H1 (cell line): ENCODE measurements at regions not wholly inside any gene's neighbourhood (a gene's known extent, or its start where the extent isn't known, plus 50 kb on each side); places are given as distances from the start of the nearest gene placed in this dataset.

Experiments used
- CTCF ChIA-PET: fragments of 300-600 bp; sonication (Branson Sonifier 250); formaldehyde crosslinking; loops from one replicate; lab custom pipeline; 2021; ENCODE audit not compliant: partially characterized antibody; lab: Charles Lee
- POLR2A ChIA-PET: fragments of 300-600 bp; sonication (Branson Sonifier 250); formaldehyde crosslinking; loops from one replicate; lab custom pipeline; 2021; ENCODE audit warnings: inconsistent platforms; ENCODE audit not compliant: partially characterized antibody; lab: Charles Lee
- DNase-seq, 2 experiments: peaks; one replicate each; pipeline versions ENCODE4 v3.0.0 to v3.0.0-alpha.2; 2010 to 2022; ENCODE audit warnings: low spot score in 2 of 2, low read depth in 1 of 2, mixed read lengths in 1 of 2
- FAIRE-seq: peaks from 2 replicates; lab custom pipeline; 2011; peaks lifted over from hg19 to GRCh38; lab: Jason Lieb, UNC
- H2AFZ ChIP-seq: 2 replicates; pipeline ENCODE4 v1.8.1; 2012; ENCODE audit warnings: low read length, inconsistent platforms
- H2AK5ac ChIP-seq: 2 replicates; pipeline ENCODE4 v1.6.1; 2013; ENCODE audit warnings: low read depth, low read length
- H2BK120ac ChIP-seq: replicated peaks from 2 replicates; pipeline ENCODE3; 2013; ENCODE audit warnings: low read depth, low read length, inconsistent platforms
- H2BK12ac ChIP-seq: 2 replicates; pipeline ENCODE4 v1.6.1; 2013; ENCODE audit warnings: low read depth, low read length
- H2BK15ac ChIP-seq: 2 replicates; pipeline ENCODE4 v1.6.1; 2013; ENCODE audit warnings: low read length
- H2BK20ac ChIP-seq: 2 replicates; pipeline ENCODE4 v1.6.1; 2013; ENCODE audit warnings: low read length
- H2BK5ac ChIP-seq: 2 replicates; pipeline ENCODE4 v1.6.1; 2013; ENCODE audit warnings: low read depth, low read length
- H3K14ac ChIP-seq: 2 replicates; pipeline ENCODE4 v1.6.1; 2013; ENCODE audit warnings: inconsistent platforms; ENCODE audit not compliant: insufficient read length
- H3K18ac ChIP-seq: 2 replicates; pipeline ENCODE4 v1.6.1; 2013; ENCODE audit warnings: low read length; ENCODE audit errors: extremely low read depth
- H3K23ac ChIP-seq: 2 replicates; pipeline ENCODE4 v1.6.1; 2013; ENCODE audit warnings: inconsistent platforms; ENCODE audit not compliant: insufficient read length
- H3K23me2 ChIP-seq: 2 replicates; pipeline ENCODE4 v1.6.1; 2013; ENCODE audit warnings: low read depth, low read length
- H3K27ac ChIP-seq: 2 replicates; pipeline ENCODE4 v1.6.1; 2011; ENCODE audit warnings: low read depth, low read length, inconsistent platforms
- H3K27me3 ChIP-seq, 4 experiments: replicated peaks in 1 of 4; 1 replicate in 1 of 4; 2 replicates in 3 of 4; pipeline versions ENCODE4 v1.6.1 to v1.8.1; 2011 to 2013; ENCODE audit warnings: low read length in 3 of 4, mild to moderate bottlenecking in 3 of 4, inconsistent platforms in 2 of 4, mixed read lengths in 2 of 4, moderate library complexity in 1 of 4; ENCODE audit not compliant: control insufficient read depth in 3 of 4, insufficient read depth in 3 of 4; ENCODE audit errors: extremely low read depth in 1 of 4
- H3K36me3 ChIP-seq, 4 experiments: 2 replicates each; pipeline versions ENCODE4 v1.6.1 to v1.8.1; 2011 to 2013; ENCODE audit warnings: mild to moderate bottlenecking in 4 of 4, low read length in 3 of 4, moderate library complexity in 2 of 4, control low read depth in 1 of 4, inconsistent platforms in 1 of 4; ENCODE audit not compliant: insufficient read depth in 4 of 4, control insufficient read depth in 2 of 4
- H3K4ac ChIP-seq: replicated peaks from 2 replicates; pipeline ENCODE3; 2013; ENCODE audit warnings: low read length, low read depth, mixed read lengths, inconsistent platforms; ENCODE audit not compliant: insufficient read length
- H3K4me1 ChIP-seq, 4 experiments: replicated peaks in 1 of 4; 1 replicate in 1 of 4; 2 replicates in 3 of 4; pipeline versions ENCODE4 v1.6.1 to v1.8.1; 2011 to 2013; ENCODE audit warnings: low read length in 3 of 4, inconsistent platforms in 2 of 4, mixed read lengths in 1 of 4; ENCODE audit not compliant: insufficient read depth in 4 of 4, control insufficient read depth in 3 of 4
- H3K4me2 ChIP-seq, 2 experiments: 2 replicates each; pipeline versions ENCODE4 v1.6.1 to v1.8.1; 2011 to 2013; ENCODE audit warnings: low read depth in 2 of 2, low read length in 2 of 2, control low read depth in 1 of 2, inconsistent platforms in 1 of 2, mild to moderate bottlenecking in 1 of 2; ENCODE audit not compliant: insufficient read depth in 1 of 2
- H3K4me3 ChIP-seq, 4 experiments: fragments of 200-600, 300-600 bp in 1 of 4; sonication (generic), shearing (Covaris generic), sonication (Bioruptor Twin) in 1 of 4; 2 replicates each; pipeline versions ENCODE4 v1.5.1 to v1.8.1; 2011 to 2016; ENCODE audit warnings: low read length in 4 of 4, low read depth in 3 of 4, control low read depth in 2 of 4, inconsistent platforms in 2 of 4, mild to moderate bottlenecking in 2 of 4, mixed read lengths in 1 of 4, moderate library complexity in 1 of 4; ENCODE audit not compliant: insufficient read depth in 2 of 4; ENCODE audit errors: extremely low read depth in 1 of 4
- H3K56ac ChIP-seq: replicated peaks from 2 replicates; pipeline ENCODE3; 2013; ENCODE audit warnings: low read depth, mild to moderate bottlenecking, mixed read lengths, low read length, inconsistent platforms; ENCODE audit not compliant: insufficient read length
- H3K79me1 ChIP-seq: 2 replicates; pipeline ENCODE4 v1.6.1; 2013; ENCODE audit warnings: low read depth, low read length, control low read depth
- H3K79me2 ChIP-seq, 2 experiments: 2 replicates each; pipeline versions ENCODE4 v1.6.1 to v1.8.1; 2012 to 2013; ENCODE audit warnings: low read length in 2 of 2, mild to moderate bottlenecking in 2 of 2, inconsistent platforms in 1 of 2; ENCODE audit not compliant: insufficient read depth in 2 of 2, control insufficient read depth in 1 of 2
- H3K9ac ChIP-seq, 4 experiments: replicated peaks in 1 of 4; 1 replicate in 1 of 4; 2 replicates in 3 of 4; pipeline versions ENCODE4 v1.6.1 to v1.8.1; 2011 to 2013; ENCODE audit warnings: low read depth in 3 of 4, low read length in 3 of 4, control low read depth in 2 of 4, mild to moderate bottlenecking in 2 of 4, moderate library complexity in 2 of 4, inconsistent platforms in 1 of 4; ENCODE audit errors: extremely low read depth in 1 of 4
- H3K9me3 ChIP-seq, 2 experiments: 2 replicates each; pipeline versions ENCODE4 v1.6.1 to v1.8.1; 2012 to 2013; ENCODE audit warnings: mild to moderate bottlenecking in 2 of 2, moderate library complexity in 2 of 2, control low read depth in 1 of 2, inconsistent platforms in 1 of 2, low read depth in 1 of 2, low read length in 1 of 2, mixed read lengths in 1 of 2; ENCODE audit not compliant: insufficient read depth in 2 of 2
- H4K20me1 ChIP-seq, 2 experiments: replicated peaks in 1 of 2; 2 replicates each; pipeline versions ENCODE3 to v1.8.1; 2011 to 2013; ENCODE audit warnings: inconsistent platforms in 2 of 2, low read length in 2 of 2, mild to moderate bottlenecking in 1 of 2; ENCODE audit not compliant: insufficient read depth in 2 of 2, control insufficient read depth in 1 of 2
- H4K5ac ChIP-seq: 2 replicates; pipeline ENCODE4 v1.6.1; 2013; ENCODE audit warnings: low read length, low read depth, mixed read lengths, inconsistent platforms; ENCODE audit not compliant: insufficient read length
- H4K8ac ChIP-seq: 2 replicates; pipeline ENCODE4 v1.8.0; 2013; ENCODE audit warnings: mild to moderate bottlenecking, moderate library complexity, low read length, inconsistent platforms; ENCODE audit not compliant: insufficient read depth; ENCODE audit errors: extremely low read depth
- H4K91ac ChIP-seq: replicated peaks from 2 replicates; pipeline ENCODE3; 2013; ENCODE audit warnings: low read length, mixed read lengths, inconsistent platforms; ENCODE audit not compliant: insufficient read length
- ASH2L ChIP-seq: fragments of 200-600, 300-600 bp; sonication (generic); IDR thresholded peaks from one replicate; pipeline ENCODE4 v1.7.1; 2017; ENCODE audit warnings: low read length
- CBX8 ChIP-seq: fragments of 300-800, 300-1000 bp; sonication (generic); IDR thresholded peaks from 2 replicates; pipeline ENCODE4 v1.7.1; 2016; ENCODE audit warnings: low read depth, low read length, borderline replicate concordance
- CHD1 ChIP-seq: IDR thresholded peaks from 2 replicates; pipeline ENCODE4 v1.6.1; 2012; ENCODE audit warnings: low read depth, low read length, improper control_type of control experiment
- CTBP2 ChIP-seq: IDR thresholded peaks from 2 replicates; pipeline ENCODE4 v1.7.0; 2011; ENCODE audit warnings: borderline replicate concordance, mild to moderate bottlenecking, moderate library complexity, mixed read lengths, low read length; ENCODE audit not compliant: insufficient read depth, insufficient read length
- EP300 ChIP-seq, 2 experiments: IDR thresholded peaks; 1 replicate in 1 of 2; 2 replicates in 1 of 2; pipeline ENCODE4 v1.6.1; 2011 to 2012; ENCODE audit warnings: low read depth in 2 of 2, low read length in 2 of 2, mild to moderate bottlenecking in 2 of 2, borderline replicate concordance in 1 of 2, inconsistent platforms in 1 of 2, moderate library complexity in 1 of 2
- HDAC2 ChIP-seq, 2 experiments: fragments of 300-600 bp in 1 of 2; sonication (generic) in 1 of 2; IDR thresholded peaks; 2 replicates each; pipeline ENCODE4 v1.6.1; 2011 to 2012; ENCODE audit warnings: low read depth in 2 of 2, low read length in 2 of 2, mild to moderate bottlenecking in 2 of 2, moderate library complexity in 2 of 2, borderline replicate concordance in 1 of 2, inconsistent platforms in 1 of 2
- KDM5A ChIP-seq: fragments of 200-600 bp; IDR thresholded peaks from 2 replicates; pipeline ENCODE4 v1.7.1; 2012; ENCODE audit warnings: mild to moderate bottlenecking, low read length, inconsistent platforms, mixed read lengths
- NRF1 ChIP-seq: IDR thresholded peaks from 2 replicates; pipeline ENCODE4 v1.6.1; 2011; ENCODE audit warnings: mild to moderate bottlenecking, low read depth, low read length, improper control_type of control experiment
- POLR2AphosphoS5 ChIP-seq: IDR thresholded peaks from 2 replicates; pipeline ENCODE4 v1.6.1; 2011; ENCODE audit warnings: low read depth, low read length
- RFX5 ChIP-seq: IDR thresholded peaks from 2 replicates; pipeline ENCODE4 v1.6.1; 2011; ENCODE audit warnings: low read depth, low read length, improper control_type of control experiment, borderline replicate concordance
- SIRT6 ChIP-seq: IDR thresholded peaks from one replicate; pipeline ENCODE4 v1.7.1; 2012; ENCODE audit warnings: low read length, inconsistent platforms
- SP1 ChIP-seq: IDR thresholded peaks from 2 replicates; pipeline ENCODE4 v1.6.1; 2011; ENCODE audit warnings: low read depth, low read length
- SP2 ChIP-seq: IDR thresholded peaks from 2 replicates; pipeline ENCODE4 v1.6.1; 2012; ENCODE audit warnings: mild to moderate bottlenecking, low read length, inconsistent platforms
- SUZ12 ChIP-seq: fragments of 200-600 bp; sonication (generic); IDR thresholded peaks from 2 replicates; pipeline ENCODE4 v1.6.1; 2012; ENCODE audit warnings: mild to moderate bottlenecking, inconsistent platforms, low read length, moderate library complexity, mixed read lengths
- TBP ChIP-seq: IDR thresholded peaks from 2 replicates; pipeline ENCODE4 v1.6.1; 2011; ENCODE audit warnings: low read depth, low read length, improper control_type of control experiment
- YY1 ChIP-seq: IDR thresholded peaks from 2 replicates; pipeline ENCODE4 v1.6.1; 2011; ENCODE audit warnings: low read depth, mild to moderate bottlenecking, low read length
- WGBS, 2 experiments: shearing (Covaris generic) in 1 of 2; methylation state at CpG; one replicate each; pipeline versions ENCODE4 v1.1.6 to v1.1.7; 2013 to 2015; ENCODE audit warnings: low lambda C conversion rate in 2 of 2, mixed read lengths in 2 of 2, inconsistent platforms in 1 of 2, low coverage in 1 of 2, missing lambda C conversion rate in 1 of 2; ENCODE audit not compliant: insufficient replicate concordance in 2 of 2, insufficient coverage in 1 of 2, insufficient read length in 1 of 2; ENCODE audit errors: extremely low coverage in 1 of 2, missing lambda C conversion rate in 1 of 2; 5-methylcytosine and 5-hydroxymethylcytosine counted together

GRCh38 chrX:16457239-16457638, 192.7 kb upstream of the S100G start:
- no peak overlapping the region for H4K8ac ChIP-seq
- H3K14ac ChIP-seq = no peak overlapping the region
- no peak overlapping the region for H2BK12ac ChIP-seq
- H3K9me3 ChIP-seq = no peaks in the 10 kb centered on the region
- no peak overlapping the region for H2BK120ac ChIP-seq
- H3K23ac ChIP-seq = no peak overlapping the region
- H4K5ac ChIP-seq = no peak overlapping the region
- H3K4me2 ChIP-seq = no peak overlapping the region
- H3K4ac ChIP-seq = no peak overlapping the region
- no peaks in the 10 kb centered on the region for H4K20me1 ChIP-seq
- H3K9ac ChIP-seq = no peak overlapping the region
- no peak overlapping the region for H2BK15ac ChIP-seq
- no peaks in the 10 kb centered on the region for H3K27me3 ChIP-seq
- H3K36me3 ChIP-seq = no peaks in the 10 kb centered on the region
- no peaks in the 10 kb centered on the region for H3K4me1 ChIP-seq
- POLR2A ChIA-PET = no interaction called here
- H3K18ac ChIP-seq = no peak overlapping the region
- DNase-seq = no peak
- no peak overlapping the region for H2AK5ac ChIP-seq
- no peak overlapping the region for H2BK20ac ChIP-seq
- no peak overlapping the region for H2BK5ac ChIP-seq
- no peaks in the 10 kb centered on the region for H3K79me1 ChIP-seq
- WGBS, 2 experiments = 100% methylated on average over 1 of the region's 1 CpG; no CpG with 5 or more reads in 1 of the 2 experiments
- no peak for TF ChIP-seq SIRT6
- TF ChIP-seq ASH2L = no peak
- TF ChIP-seq RFX5 = no peak
- TF ChIP-seq KDM5A = no peak
- TF ChIP-seq EP300 (IDR thresholded peaks at IDR 0.05; ENCODE audit: borderline replicate concordance in 1 of 2, low read depth in 2 of 2, low read length in 2 of 2) = no peak
- no peak for TF ChIP-seq SP2
- no peak for TF ChIP-seq TBP
- no peak for TF ChIP-seq HDAC2 (IDR thresholded peaks at IDR 0.05; ENCODE audit: borderline replicate concordance in 1 of 2, low read depth in 2 of 2, low read length in 2 of 2)
- TF ChIP-seq CTBP2 = no peak
- TF ChIP-seq SUZ12 = no peak
- TF ChIP-seq YY1 = no peak
- TF ChIP-seq CHD1 = no peak
- TF ChIP-seq POLR2AphosphoS5 = no peak
- no peak for TF ChIP-seq CBX8
- TF ChIP-seq SP1 = no peak
- TF ChIP-seq NRF1 = no peak
- TF ChIP-seq, all 59 proteins: peak for 0
- H3K56ac ChIP-seq = no peak overlapping the region
- H2AFZ ChIP-seq = no peak overlapping the region
- no peak overlapping the region for H3K4me3 ChIP-seq
- CTCF ChIA-PET = no interaction called here
- no peaks in the 10 kb centered on the region for H3K23me2 ChIP-seq
- no peak overlapping the region for H3K27ac ChIP-seq
- FAIRE-seq = no peak
- H3K79me2 ChIP-seq = no peaks in the 10 kb centered on the region
- H4K91ac ChIP-seq = no peak overlapping the region
